ENCODE measurements at regions not wholly inside any gene's neighbourhood (a gene's known extent, or its start where the extent isn't known, plus 50 kb on each side); places are given as distances from the start of the nearest gene placed in this dataset.

DNA sequence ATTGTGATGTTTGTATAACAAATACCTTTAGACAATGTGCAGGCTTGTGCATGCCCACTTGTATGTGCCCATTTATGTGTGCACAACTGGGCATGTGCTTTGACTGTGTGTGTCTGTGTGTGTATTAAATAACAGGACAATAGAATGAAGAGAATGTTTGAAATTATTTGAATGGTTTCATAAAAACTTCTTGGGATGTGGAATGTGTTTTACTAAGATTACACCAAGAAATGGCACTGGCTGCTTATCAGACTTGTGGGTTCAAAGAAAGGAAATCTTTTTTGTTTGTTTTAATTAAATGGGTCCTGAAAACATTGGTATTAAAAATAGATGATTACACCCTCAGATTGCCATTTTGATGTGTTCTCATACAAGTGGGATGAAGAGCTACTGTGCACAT, 191.6 kb upstream of the CCN2 start:
- no peak for TF ChIP-seq POLR2A (IDR thresholded peaks at IDR 0.05; ENCODE audit: insufficient read depth in 1 of 2, low read depth in 2 of 2, low read length in 2 of 2)
- TF ChIP-seq, protein P1, sequence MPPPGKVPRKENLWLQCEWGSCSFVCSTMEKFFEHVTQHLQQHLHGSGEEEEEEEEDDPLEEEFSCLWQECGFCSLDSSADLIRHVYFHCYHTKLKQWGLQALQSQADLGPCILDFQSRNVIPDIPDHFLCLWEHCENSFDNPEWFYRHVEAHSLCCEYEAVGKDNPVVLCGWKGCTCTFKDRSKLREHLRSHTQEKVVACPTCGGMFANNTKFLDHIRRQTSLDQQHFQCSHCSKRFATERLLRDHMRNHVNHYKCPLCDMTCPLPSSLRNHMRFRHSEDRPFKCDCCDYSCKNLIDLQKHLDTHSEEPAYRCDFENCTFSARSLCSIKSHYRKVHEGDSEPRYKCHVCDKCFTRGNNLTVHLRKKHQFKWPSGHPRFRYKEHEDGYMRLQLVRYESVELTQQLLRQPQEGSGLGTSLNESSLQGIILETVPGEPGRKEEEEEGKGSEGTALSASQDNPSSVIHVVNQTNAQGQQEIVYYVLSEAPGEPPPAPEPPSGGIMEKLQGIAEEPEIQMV (CRISPR knock-in tag; IDR thresholded peaks at IDR 0.05; ENCODE audit: low read depth) = no peak
- TF ChIP-seq POLR2AphosphoS5 (IDR thresholded peaks at IDR 0.05; ENCODE audit: low read depth, low read length) = no peak
- TF ChIP-seq ZFP82 (CRISPR knock-in tag; IDR thresholded peaks at IDR 0.05; ENCODE audit: borderline replicate concordance) = no peak
- no peak for TF ChIP-seq EP300 (IDR thresholded peaks at IDR 0.05; ENCODE audit: low read depth in 2 of 2, low read length in 2 of 2)
- TF ChIP-seq EP300 (CRISPR knock-in tag; IDR thresholded peaks at IDR 0.05; ENCODE audit: borderline replicate concordance) = no peak
- TF ChIP-seq, protein P2, sequence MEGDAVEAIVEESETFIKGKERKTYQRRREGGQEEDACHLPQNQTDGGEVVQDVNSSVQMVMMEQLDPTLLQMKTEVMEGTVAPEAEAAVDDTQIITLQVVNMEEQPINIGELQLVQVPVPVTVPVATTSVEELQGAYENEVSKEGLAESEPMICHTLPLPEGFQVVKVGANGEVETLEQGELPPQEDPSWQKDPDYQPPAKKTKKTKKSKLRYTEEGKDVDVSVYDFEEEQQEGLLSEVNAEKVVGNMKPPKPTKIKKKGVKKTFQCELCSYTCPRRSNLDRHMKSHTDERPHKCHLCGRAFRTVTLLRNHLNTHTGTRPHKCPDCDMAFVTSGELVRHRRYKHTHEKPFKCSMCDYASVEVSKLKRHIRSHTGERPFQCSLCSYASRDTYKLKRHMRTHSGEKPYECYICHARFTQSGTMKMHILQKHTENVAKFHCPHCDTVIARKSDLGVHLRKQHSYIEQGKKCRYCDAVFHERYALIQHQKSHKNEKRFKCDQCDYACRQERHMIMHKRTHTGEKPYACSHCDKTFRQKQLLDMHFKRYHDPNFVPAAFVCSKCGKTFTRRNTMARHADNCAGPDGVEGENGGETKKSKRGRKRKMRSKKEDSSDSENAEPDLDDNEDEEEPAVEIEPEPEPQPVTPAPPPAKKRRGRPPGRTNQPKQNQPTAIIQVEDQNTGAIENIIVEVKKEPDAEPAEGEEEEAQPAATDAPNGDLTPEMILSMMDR (CRISPR knock-in tag; IDR thresholded peaks at IDR 0.05) = no peak

Measured in HepG2 (cell line).